Psoas muscle (tissue), 7 donors: ENCODE measurements at regions not wholly inside any gene's neighbourhood (a gene's known extent, or its start where the extent isn't known, plus 50 kb on each side); places are given as distances from the start of the nearest gene placed in this dataset.

Experiments
- ATAC-seq, 4 donors: fragments of 200-7000 bp; cut with Tn5 transposase; one replicate each; pipeline ENCODE4 v1.9.1; 2020; ENCODE audit warnings: moderate library complexity in 3 of 4, mild to moderate bottlenecking in 2 of 4
- DNase-seq, 2 donors: peaks; one replicate each; pipeline ENCODE4 v3.0.0-alpha.2; 2020
- H3K27ac ChIP-seq: fragments of 200-600 bp; one replicate; pipeline ENCODE4 v1.8.0; 2022
- H3K27me3 ChIP-seq, 3 donors: fragments of 200-600 bp in 1 of 3; one replicate each; pipeline versions ENCODE4 v1.6.1 to v1.8.0; 2013 to 2022; ENCODE audit warnings: low read length in 2 of 3, mild to moderate bottlenecking in 2 of 3, moderate library complexity in 1 of 3; ENCODE audit not compliant: insufficient read depth in 3 of 3
- H3K36me3 ChIP-seq, 2 donors: fragments of 200-600 bp in 1 of 2; one replicate each; pipeline versions ENCODE4 v1.6.1 to v1.8.0; 2013 to 2022; ENCODE audit warnings: low read depth in 1 of 2, mild to moderate bottlenecking in 1 of 2, moderate library complexity in 1 of 2; ENCODE audit not compliant: insufficient read depth in 1 of 2
- H3K4me1 ChIP-seq: fragments of 200-600 bp; one replicate; pipeline ENCODE4 v1.8.0; 2022
- H3K4me3 ChIP-seq: fragments of 200-600 bp; one replicate; pipeline ENCODE4 v1.8.0; 2022; ENCODE audit warnings: mild to moderate bottlenecking
- H3K9me3 ChIP-seq: fragments of 200-600 bp; one replicate; pipeline ENCODE4 v1.8.0; 2022
- WGBS, 3 donors: extraction: QIAGEN DNeasy Blood & Tissue Kit; methylation state at CpG; one replicate each; pipeline versions ENCODE4 v1.1.6 to v1.1.7; 2013; 5-methylcytosine and 5-hydroxymethylcytosine counted together
- intact Hi-C, 2 donors: fragments of 100-400 bp; cut with DNase I; formaldehyde crosslinking; loops; one replicate each; pipeline versions ENCODE4 v1.11.0 to v1.14.2; 2022
- TF ChIP-seq, protein P1 (sequence below): fragments of 200-600 bp; IDR thresholded peaks from one replicate; pipeline ENCODE4 v1.8.0; 2022; ENCODE audit warnings: antibody characterized with exemption
- donor health status: healthy with polysubstance abuse.
- donor health status: DM: no; HTN: no; CAD: no; lungs with moderate emphysema.
- donor health status: Bipolar disorder and iron deficiency.
- donor health status: healthy.
- donor health status: DM: yes; HTN: yes; CAD: no.
- donor health status: DM: no; HTN: no; CAD: no.
- donor health status: DM: yes; HTN: yes; CAD: no.

GRCh38 chr4:26148927-26149326 is 171.9 kb upstream of the RBPJ start:
- ATAC-seq (no peak), DNase-seq (no peak)
- Histone ChIP-seq H3K4me3 (no peak overlapping the region), H3K27ac (no peak overlapping the region), H3K4me1 (no peaks in the 10 kb centered on the region), H3K9me3 (no peaks in the 10 kb centered on the region), H3K27me3 (no peaks in the 10 kb centered on the region), H3K36me3 (no peaks in the 10 kb centered on the region)
- TF ChIP-seq, protein P1, sequence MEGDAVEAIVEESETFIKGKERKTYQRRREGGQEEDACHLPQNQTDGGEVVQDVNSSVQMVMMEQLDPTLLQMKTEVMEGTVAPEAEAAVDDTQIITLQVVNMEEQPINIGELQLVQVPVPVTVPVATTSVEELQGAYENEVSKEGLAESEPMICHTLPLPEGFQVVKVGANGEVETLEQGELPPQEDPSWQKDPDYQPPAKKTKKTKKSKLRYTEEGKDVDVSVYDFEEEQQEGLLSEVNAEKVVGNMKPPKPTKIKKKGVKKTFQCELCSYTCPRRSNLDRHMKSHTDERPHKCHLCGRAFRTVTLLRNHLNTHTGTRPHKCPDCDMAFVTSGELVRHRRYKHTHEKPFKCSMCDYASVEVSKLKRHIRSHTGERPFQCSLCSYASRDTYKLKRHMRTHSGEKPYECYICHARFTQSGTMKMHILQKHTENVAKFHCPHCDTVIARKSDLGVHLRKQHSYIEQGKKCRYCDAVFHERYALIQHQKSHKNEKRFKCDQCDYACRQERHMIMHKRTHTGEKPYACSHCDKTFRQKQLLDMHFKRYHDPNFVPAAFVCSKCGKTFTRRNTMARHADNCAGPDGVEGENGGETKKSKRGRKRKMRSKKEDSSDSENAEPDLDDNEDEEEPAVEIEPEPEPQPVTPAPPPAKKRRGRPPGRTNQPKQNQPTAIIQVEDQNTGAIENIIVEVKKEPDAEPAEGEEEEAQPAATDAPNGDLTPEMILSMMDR, result no peak
- intact Hi-C loops, result no loop called here

DNA sequence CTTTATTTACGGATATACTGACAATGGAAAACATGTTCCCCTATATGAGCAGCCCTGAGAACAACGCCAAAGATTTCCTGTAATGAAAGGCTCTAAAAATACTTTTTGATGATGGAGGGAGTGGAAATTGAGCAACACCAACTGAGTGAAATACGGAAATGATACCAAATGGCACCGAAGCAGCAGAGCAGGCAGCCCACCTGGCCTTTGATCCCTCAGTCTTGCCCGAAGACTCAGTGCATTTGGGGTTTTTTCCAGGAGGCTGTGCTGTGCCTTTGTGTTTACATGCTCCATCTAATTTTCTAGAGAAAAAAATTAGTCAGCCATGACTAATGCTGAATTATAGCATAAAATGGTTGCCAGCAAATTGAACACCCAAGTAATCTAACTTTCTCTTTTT is 169.9 kb upstream of the RBPJ start:
- H3K27me3 ChIP-seq, result no peaks in the 10 kb centered on the region
- intact Hi-C loops, result no loop called here
- no peak overlapping the region for H3K27ac ChIP-seq
- DNase-seq (no peak), ATAC-seq (no peak)
- H3K4me3 ChIP-seq, result no peak overlapping the region
- TF ChIP-seq, protein P1, result no peak
- no peaks in the 10 kb centered on the region for H3K4me1 ChIP-seq
- H3K9me3 ChIP-seq, result no peaks in the 10 kb centered on the region
- H3K36me3 ChIP-seq, result no peaks in the 10 kb centered on the region
- 53 to 70% (median 64%) methylated on average over 5 of the region's 5 CpGs for whole genome bisulfite sequencing, 3 donors

DNA sequence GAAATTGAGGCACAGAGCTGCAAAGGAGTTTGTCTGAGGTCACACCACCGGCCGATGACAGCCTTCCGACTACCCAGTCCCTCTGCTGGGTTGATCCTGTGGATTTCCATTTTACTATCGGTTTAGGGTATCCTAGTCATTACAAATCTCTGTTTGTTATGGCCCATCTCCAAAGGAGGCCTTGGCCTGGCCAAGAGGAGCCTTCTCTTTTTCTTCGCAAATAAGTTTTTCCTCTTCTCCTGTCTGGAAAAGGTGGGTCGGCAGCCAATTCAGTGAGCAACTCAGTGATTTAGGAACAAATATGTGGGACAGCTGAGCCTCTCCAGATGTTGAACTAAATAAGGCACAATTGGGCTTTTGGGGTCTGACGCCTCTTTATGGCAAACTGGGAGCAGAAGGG is 169.2 kb upstream of the RBPJ start:
- TF ChIP-seq, protein P1, result no peak
- intact Hi-C loops, result no loop called here
- Histone ChIP-seq H3K4me1 (no peaks in the 10 kb centered on the region), H3K9me3 (no peaks in the 10 kb centered on the region), H3K4me3 (no peak overlapping the region), H3K27me3 (no peaks in the 10 kb centered on the region), H3K27ac (no peak overlapping the region), H3K36me3 (no peaks in the 10 kb centered on the region)
- DNase-seq (peak in 1 of 2 donors; percentile 42), ATAC-seq (no peak)
- 61 to 72% (median 66%) methylated on average over 7 of the region's 7 CpGs for WGBS, 3 donors

- no peak for DNase-seq
- Histone ChIP-seq H3K27me3 (no peaks in the 10 kb centered on the region), H3K36me3 (no peaks in the 10 kb centered on the region), H3K4me1 (no peaks in the 10 kb centered on the region), H3K9me3 (no peaks in the 10 kb centered on the region), H3K4me3 (no peak overlapping the region), H3K27ac (no peak overlapping the region)
- 39 to 51% (median 46%) methylated on average over 6 of the region's 6 CpGs for WGBS, 3 donors
- TF ChIP-seq, protein P1, result no peak
- no peak for ATAC-seq
- intact Hi-C loops, result no loop called here
Measured at GRCh38 chr4:26152056-26152455, 168.8 kb upstream of the RBPJ start.

GRCh38 chr4:26157541-26157940 is 163.3 kb upstream of the RBPJ start:
- H3K27me3 ChIP-seq, result no peaks in the 10 kb centered on the region
- H3K4me3 ChIP-seq, result no peak overlapping the region
- H3K9me3 ChIP-seq, result no peaks in the 10 kb centered on the region
- H3K4me1 ChIP-seq, result no peaks in the 10 kb centered on the region
- H3K27ac ChIP-seq, result no peak overlapping the region
- ATAC-seq (no peak), DNase-seq (no peak)
- intact Hi-C loops, result no loop called here
- no peaks in the 10 kb centered on the region for H3K36me3 ChIP-seq
- TF ChIP-seq, protein P1, result no peak
